Prostate gland (tissue), 2 donors: ENCODE measurements at regions not wholly inside any gene's neighbourhood (a gene's known extent, or its start where the extent isn't known, plus 50 kb on each side); places are given as distances from the start of the nearest gene placed in this dataset.

Source experiments
- POLR2A ChIP-seq: fragments of 450-650 bp; IDR thresholded peaks from one replicate; pipeline ENCODE4 v1.6.1; 2016; ENCODE audit warnings: antibody characterized with exemption, mild to moderate bottlenecking
- POLR2AphosphoS5 ChIP-seq: sonication (generic); formaldehyde crosslinking; IDR thresholded peaks from one replicate; pipeline ENCODE4 v1.6.1; 2017; ENCODE audit warnings: antibody characterized with exemption
- TF ChIP-seq, protein P1 (sequence below), 4 experiments: fragments of 200-600 bp in 2 of 4; fragments of 450-650 bp in 2 of 4; sonication (generic) in 2 of 4; IDR thresholded peaks; 1 replicate in 3 of 4; 2 replicates in 1 of 4; pipeline ENCODE4 v1.5.1; 2016 to 2019; ENCODE audit warnings: antibody characterized with exemption in 4 of 4, mild to moderate bottlenecking in 2 of 4, moderate library complexity in 2 of 4

DNA sequence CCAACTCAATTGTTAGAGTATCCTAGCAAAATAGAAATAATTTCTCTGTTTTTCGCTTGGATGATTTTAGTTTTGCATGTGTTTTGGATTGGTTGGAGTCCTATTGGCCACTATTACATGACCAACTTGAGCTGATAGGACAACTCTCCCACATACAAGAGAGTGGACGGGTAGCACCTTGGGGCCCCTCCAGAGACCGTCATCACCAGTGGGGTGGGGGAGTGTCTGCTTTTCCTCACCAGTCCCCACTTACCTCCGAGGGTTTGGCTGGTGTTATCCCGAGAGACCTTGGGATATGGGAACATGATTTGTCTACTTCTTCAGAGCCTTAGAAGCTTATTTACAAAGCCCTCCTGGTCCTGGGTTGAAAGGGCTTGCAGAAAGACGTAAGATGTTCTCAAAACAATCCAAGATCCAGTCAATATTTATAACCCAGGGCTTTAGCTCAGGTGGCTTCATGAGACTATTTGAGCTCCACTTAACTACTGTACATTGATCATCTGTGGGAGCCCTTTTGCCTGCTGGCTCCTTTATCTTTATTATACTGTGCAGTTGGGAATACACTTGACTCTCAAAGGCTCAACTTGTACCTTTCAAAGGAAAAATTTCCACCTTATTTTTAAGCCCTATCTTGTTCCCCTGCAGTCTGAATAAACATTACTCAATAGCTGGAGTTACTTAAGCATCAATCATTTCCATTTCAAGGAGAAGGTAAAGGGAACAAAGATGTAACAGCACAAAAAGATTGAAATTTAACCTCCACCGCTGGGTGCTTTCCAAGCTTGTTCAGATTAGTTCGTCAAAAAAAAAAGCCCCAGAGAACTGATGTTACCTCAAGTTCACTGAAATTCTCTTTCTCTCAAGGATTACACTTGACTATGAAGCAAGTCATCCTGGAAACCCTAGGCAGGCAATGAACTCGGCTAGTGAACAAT, 119.7 kb downstream of the WDR11 start:
- TF ChIP-seq POLR2A (no peak), POLR2AphosphoS5 (peak; percentile 6)
- TF ChIP-seq, protein P1, sequence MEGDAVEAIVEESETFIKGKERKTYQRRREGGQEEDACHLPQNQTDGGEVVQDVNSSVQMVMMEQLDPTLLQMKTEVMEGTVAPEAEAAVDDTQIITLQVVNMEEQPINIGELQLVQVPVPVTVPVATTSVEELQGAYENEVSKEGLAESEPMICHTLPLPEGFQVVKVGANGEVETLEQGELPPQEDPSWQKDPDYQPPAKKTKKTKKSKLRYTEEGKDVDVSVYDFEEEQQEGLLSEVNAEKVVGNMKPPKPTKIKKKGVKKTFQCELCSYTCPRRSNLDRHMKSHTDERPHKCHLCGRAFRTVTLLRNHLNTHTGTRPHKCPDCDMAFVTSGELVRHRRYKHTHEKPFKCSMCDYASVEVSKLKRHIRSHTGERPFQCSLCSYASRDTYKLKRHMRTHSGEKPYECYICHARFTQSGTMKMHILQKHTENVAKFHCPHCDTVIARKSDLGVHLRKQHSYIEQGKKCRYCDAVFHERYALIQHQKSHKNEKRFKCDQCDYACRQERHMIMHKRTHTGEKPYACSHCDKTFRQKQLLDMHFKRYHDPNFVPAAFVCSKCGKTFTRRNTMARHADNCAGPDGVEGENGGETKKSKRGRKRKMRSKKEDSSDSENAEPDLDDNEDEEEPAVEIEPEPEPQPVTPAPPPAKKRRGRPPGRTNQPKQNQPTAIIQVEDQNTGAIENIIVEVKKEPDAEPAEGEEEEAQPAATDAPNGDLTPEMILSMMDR (IDR thresholded peaks at IDR 0.05): no peak
